Dendritic cell treated with granulocyte-macrophage colony-stimulating factor and Interleukin-4, amounts not matched to agents 40 ng/mL and 50 ng/mL, for 4 days (primary cell): ENCODE measurements at regions not wholly inside any gene's neighbourhood (a gene's known extent, or its start where the extent isn't known, plus 50 kb on each side); places are given as distances from the start of the nearest gene placed in this dataset.

Experiments used
- H3K27ac Mint-ChIP-seq: one replicate; pipeline ENCODE4 v1.8.0; 2022; ENCODE audit warnings: mild to moderate bottlenecking, mixed read lengths
- H3K27me3 Mint-ChIP-seq: one replicate; pipeline ENCODE4 v1.8.0; 2022; ENCODE audit warnings: mild to moderate bottlenecking, mixed read lengths
- H3K36me3 Mint-ChIP-seq: one replicate; pipeline ENCODE4 v1.8.0; 2022; ENCODE audit warnings: low read depth, mixed read lengths
- H3K4me1 Mint-ChIP-seq: one replicate; pipeline ENCODE4 v1.8.0; 2022; ENCODE audit warnings: low read depth, mixed read lengths
- H3K4me3 Mint-ChIP-seq: one replicate; pipeline ENCODE4 v1.8.0; 2022; ENCODE audit warnings: mild to moderate bottlenecking, moderate library complexity, mixed read lengths
- H3K9me3 Mint-ChIP-seq: one replicate; pipeline ENCODE4 v1.8.0; 2022; ENCODE audit warnings: mixed read lengths
- intact Hi-C: fragments of 100-400 bp; cut with micrococcal nuclease; formaldehyde crosslinking; loops from one replicate; pipeline ENCODE4 v1.15.0; 2022

GRCh38 chr9:108142504-108143201, 653.1 kb upstream of the KLF4 start:
- H3K4me3 Mint-ChIP-seq: no peak overlapping the region
- no peaks in the 10 kb centered on the region for H3K9me3 Mint-ChIP-seq
- peaks cover 10% of the 10 kb centered on the region for H3K4me1 Mint-ChIP-seq
- H3K27ac Mint-ChIP-seq: no peak overlapping the region
- H3K27me3 Mint-ChIP-seq: peaks cover 5% of the 10 kb centered on the region
- intact Hi-C loops: no loop called here
- H3K36me3 Mint-ChIP-seq: no peaks in the 10 kb centered on the region

GRCh38 chr9:108142142-108142503, 652.6 kb upstream of the KLF4 start:
- Mint-ChIP-seq H3K27me3 (peaks cover 5% of the 10 kb centered on the region), H3K4me3 (no peak overlapping the region), H3K36me3 (no peaks in the 10 kb centered on the region), H3K9me3 (no peaks in the 10 kb centered on the region), H3K4me1 (peaks cover 10% of the 10 kb centered on the region), H3K27ac (no peak overlapping the region)
- intact Hi-C loops: no loop called here

GRCh38 chr9:108139900-108140299, 650.3 kb upstream of the KLF4 start:
- Mint-ChIP-seq H3K9me3 (no peaks in the 10 kb centered on the region), H3K4me3 (no peak overlapping the region), H3K27ac (no peak overlapping the region), H3K4me1 (peaks cover 14% of the 10 kb centered on the region), H3K36me3 (no peaks in the 10 kb centered on the region), H3K27me3 (peaks cover 5% of the 10 kb centered on the region)
- intact Hi-C loops: no loop called here

GRCh38 chr9:108138516-108138915, 648.9 kb upstream of the KLF4 start:
- H3K9me3 Mint-ChIP-seq: no peaks in the 10 kb centered on the region
- H3K27me3 Mint-ChIP-seq: peaks cover 5% of the 10 kb centered on the region
- no peak overlapping the region for H3K4me3 Mint-ChIP-seq
- H3K36me3 Mint-ChIP-seq: no peaks in the 10 kb centered on the region
- intact Hi-C loops: no loop called here
- H3K27ac Mint-ChIP-seq: no peak overlapping the region
- peaks cover 17% of the 10 kb centered on the region for H3K4me1 Mint-ChIP-seq

- H3K4me1 Mint-ChIP-seq: peaks cover 7% of the 10 kb centered on the region
- no peaks in the 10 kb centered on the region for H3K9me3 Mint-ChIP-seq
- H3K4me3 Mint-ChIP-seq: no peak overlapping the region
- no peak overlapping the region for H3K27ac Mint-ChIP-seq
- intact Hi-C loops: no loop called here
- no peaks in the 10 kb centered on the region for H3K36me3 Mint-ChIP-seq
- H3K27me3 Mint-ChIP-seq: peaks cover 3% of the 10 kb centered on the region
These were observed 647.1 kb upstream of the KLF4 start for GRCh38 chr9:108136656-108137055.

- intact Hi-C loops: no loop called here
- Mint-ChIP-seq H3K27me3 (peaks cover 3% of the 10 kb centered on the region), H3K36me3 (no peaks in the 10 kb centered on the region), H3K9me3 (no peaks in the 10 kb centered on the region), H3K4me3 (no peak overlapping the region), H3K27ac (no peak overlapping the region), H3K4me1 (peaks cover 7% of the 10 kb centered on the region)
These were observed 645.0 kb upstream of the KLF4 start for GRCh38 chr9:108134486-108135128.

- intact Hi-C loops: no loop called here
These were observed 644.1 kb upstream of the KLF4 start for GRCh38 chr9:108133680-108134079.

GRCh38 chr9:108133101-108133500, 643.5 kb upstream of the KLF4 start:
- H3K36me3 Mint-ChIP-seq: no peaks in the 10 kb centered on the region
- H3K4me3 Mint-ChIP-seq: no peak overlapping the region
- intact Hi-C loops: no loop called here
- H3K4me1 Mint-ChIP-seq: peaks cover 7% of the 10 kb centered on the region
- H3K27ac Mint-ChIP-seq: no peak overlapping the region
- no peaks in the 10 kb centered on the region for H3K9me3 Mint-ChIP-seq
- no peaks in the 10 kb centered on the region for H3K27me3 Mint-ChIP-seq

More at GRCh38 chr9:108133680-108134079, 644.1 kb upstream of the KLF4 start:
- H3K27me3 Mint-ChIP-seq: peaks cover 3% of the 10 kb centered on the region
- H3K27ac Mint-ChIP-seq: no peak overlapping the region
- no peaks in the 10 kb centered on the region for H3K36me3 Mint-ChIP-seq
- no peaks in the 10 kb centered on the region for H3K9me3 Mint-ChIP-seq
- peaks cover 7% of the 10 kb centered on the region for H3K4me1 Mint-ChIP-seq
- no peak overlapping the region for H3K4me3 Mint-ChIP-seq

GRCh38 chr9:108130905-108131304, 641.3 kb upstream of the KLF4 start:
- intact Hi-C loops: no loop called here
- Mint-ChIP-seq H3K9me3 (no peaks in the 10 kb centered on the region), H3K27ac (no peak overlapping the region), H3K27me3 (no peaks in the 10 kb centered on the region), H3K36me3 (no peaks in the 10 kb centered on the region), H3K4me3 (no peak overlapping the region), H3K4me1 (peaks cover 7% of the 10 kb centered on the region)

GRCh38 chr9:108125625-108126024, 636.1 kb upstream of the KLF4 start:
- intact Hi-C loops: no loop called here
- Mint-ChIP-seq H3K4me1 (peaks cover 10% of the 10 kb centered on the region), H3K27me3 (no peaks in the 10 kb centered on the region), H3K9me3 (no peaks in the 10 kb centered on the region), H3K36me3 (no peaks in the 10 kb centered on the region), H3K27ac (no peak overlapping the region), H3K4me3 (no peak overlapping the region)

GRCh38 chr9:108119530-108120113, 630.1 kb upstream of the KLF4 start:
- peaks cover under 1% of the 10 kb centered on the region for H3K4me1 Mint-ChIP-seq
- H3K27ac Mint-ChIP-seq: no peak overlapping the region
- no peak overlapping the region for H3K4me3 Mint-ChIP-seq
- intact Hi-C loops: no loop called here
- no peaks in the 10 kb centered on the region for H3K27me3 Mint-ChIP-seq
- no peaks in the 10 kb centered on the region for H3K36me3 Mint-ChIP-seq
- no peaks in the 10 kb centered on the region for H3K9me3 Mint-ChIP-seq

GRCh38 chr9:108117795-108118194, 628.2 kb upstream of the KLF4 start:
- intact Hi-C loops: no loop called here
- H3K4me1 Mint-ChIP-seq: peaks cover 12% of the 10 kb centered on the region
- H3K27me3 Mint-ChIP-seq: no peaks in the 10 kb centered on the region
- H3K27ac Mint-ChIP-seq: no peak overlapping the region
- no peaks in the 10 kb centered on the region for H3K36me3 Mint-ChIP-seq
- no peak overlapping the region for H3K4me3 Mint-ChIP-seq
- no peaks in the 10 kb centered on the region for H3K9me3 Mint-ChIP-seq

- H3K9me3 Mint-ChIP-seq: no peaks in the 10 kb centered on the region
- no peaks in the 10 kb centered on the region for H3K36me3 Mint-ChIP-seq
- no peaks in the 10 kb centered on the region for H3K27me3 Mint-ChIP-seq
- H3K27ac Mint-ChIP-seq: no peak overlapping the region
- intact Hi-C loops: no loop called here
- peaks cover 12% of the 10 kb centered on the region for H3K4me1 Mint-ChIP-seq
- no peak overlapping the region for H3K4me3 Mint-ChIP-seq
These were observed 627.7 kb upstream of the KLF4 start for GRCh38 chr9:108117306-108117705.

GRCh38 chr9:108113596-108113995, 624.0 kb upstream of the KLF4 start:
- no peaks in the 10 kb centered on the region for H3K9me3 Mint-ChIP-seq
- intact Hi-C loops: no loop called here
- H3K27me3 Mint-ChIP-seq: no peaks in the 10 kb centered on the region
- peaks cover 12% of the 10 kb centered on the region for H3K4me1 Mint-ChIP-seq
- peak overlapping the region; percentile 61 for H3K27ac Mint-ChIP-seq
- H3K36me3 Mint-ChIP-seq: no peaks in the 10 kb centered on the region
- no peak overlapping the region for H3K4me3 Mint-ChIP-seq
